GM10266 (cell line): ENCODE measurements at regions not wholly inside any gene's neighbourhood (a gene's known extent, or its start where the extent isn't known, plus 50 kb on each side); places are given as distances from the start of the nearest gene placed in this dataset.

ENCODE experiments used
- DNase-seq: peaks from one replicate; pipeline ENCODE4 v3.0.0; 2012; ENCODE audit errors: extremely low spot score
- TF ChIP-seq, protein P1 (sequence below): IDR thresholded peaks from 2 replicates; pipeline ENCODE4 v1.5.1; 2012; ENCODE audit warnings: mild to moderate bottlenecking, low read depth; ENCODE audit not compliant: control insufficient read depth, insufficient read depth; ENCODE audit errors: missing control alignments

DNA sequence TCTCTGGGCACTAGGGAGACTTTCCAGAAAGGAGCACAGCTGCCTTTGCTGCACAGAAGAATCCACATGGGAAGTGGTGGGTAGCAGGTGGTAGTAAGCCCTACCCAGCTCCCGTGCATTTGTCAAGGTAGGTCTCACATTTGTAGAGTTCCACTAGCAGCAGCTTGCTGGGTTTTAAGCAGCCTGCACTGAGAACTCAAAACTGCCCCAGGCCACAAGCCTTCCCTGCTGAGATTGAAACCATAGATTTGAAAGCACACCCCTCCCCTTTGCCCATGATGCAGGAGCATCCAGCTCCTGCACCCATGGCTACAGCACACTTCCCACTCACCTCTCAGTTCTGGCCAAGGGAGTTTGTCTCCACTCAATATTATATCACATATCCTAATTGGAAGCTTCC lies 604.5 kb upstream of the STEAP1 start:
- TF ChIP-seq, protein P1, sequence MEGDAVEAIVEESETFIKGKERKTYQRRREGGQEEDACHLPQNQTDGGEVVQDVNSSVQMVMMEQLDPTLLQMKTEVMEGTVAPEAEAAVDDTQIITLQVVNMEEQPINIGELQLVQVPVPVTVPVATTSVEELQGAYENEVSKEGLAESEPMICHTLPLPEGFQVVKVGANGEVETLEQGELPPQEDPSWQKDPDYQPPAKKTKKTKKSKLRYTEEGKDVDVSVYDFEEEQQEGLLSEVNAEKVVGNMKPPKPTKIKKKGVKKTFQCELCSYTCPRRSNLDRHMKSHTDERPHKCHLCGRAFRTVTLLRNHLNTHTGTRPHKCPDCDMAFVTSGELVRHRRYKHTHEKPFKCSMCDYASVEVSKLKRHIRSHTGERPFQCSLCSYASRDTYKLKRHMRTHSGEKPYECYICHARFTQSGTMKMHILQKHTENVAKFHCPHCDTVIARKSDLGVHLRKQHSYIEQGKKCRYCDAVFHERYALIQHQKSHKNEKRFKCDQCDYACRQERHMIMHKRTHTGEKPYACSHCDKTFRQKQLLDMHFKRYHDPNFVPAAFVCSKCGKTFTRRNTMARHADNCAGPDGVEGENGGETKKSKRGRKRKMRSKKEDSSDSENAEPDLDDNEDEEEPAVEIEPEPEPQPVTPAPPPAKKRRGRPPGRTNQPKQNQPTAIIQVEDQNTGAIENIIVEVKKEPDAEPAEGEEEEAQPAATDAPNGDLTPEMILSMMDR: no peak
- no peak for DNase-seq

DNA sequence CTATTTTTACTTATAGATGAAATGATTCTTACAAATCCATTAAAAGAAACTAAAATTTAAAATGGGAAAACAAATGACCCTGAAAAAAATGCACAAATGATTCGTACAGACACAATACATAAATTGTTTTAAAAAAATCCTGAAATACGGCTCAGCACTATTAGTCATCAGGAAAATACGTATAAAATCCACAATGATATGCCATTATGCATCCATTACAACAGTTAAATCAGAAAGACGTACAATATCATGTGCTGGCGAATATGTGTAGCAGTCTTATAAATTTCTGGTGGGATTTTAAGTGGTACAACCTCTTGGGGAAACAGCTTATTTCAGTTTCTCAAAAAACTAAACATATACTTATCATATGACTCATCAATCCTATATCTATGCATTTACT lies 600.1 kb upstream of the STEAP1 start:
- TF ChIP-seq, protein P1: no peak
- DNase-seq: no peak

DNA sequence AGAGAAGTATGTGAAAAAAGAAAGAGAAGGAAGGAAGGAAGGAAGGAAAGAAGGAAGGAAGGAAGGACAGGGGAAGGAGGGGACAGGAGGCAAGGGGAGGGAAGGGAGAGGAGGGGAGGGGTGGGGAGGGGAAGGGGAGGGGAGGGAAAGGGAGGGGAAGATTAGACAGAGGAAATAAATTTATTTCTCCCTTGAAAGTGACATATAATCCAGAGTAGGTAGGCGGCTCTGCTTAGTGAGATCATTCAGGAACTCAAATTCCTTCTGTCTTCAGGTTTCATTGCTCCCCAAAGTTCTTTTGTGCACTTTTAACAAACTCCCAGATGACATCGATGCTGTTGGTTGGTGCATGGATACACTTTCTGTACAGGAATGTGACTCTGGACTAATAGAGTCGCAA lies 594.7 kb upstream of the STEAP1 start:
- no peak for DNase-seq
- TF ChIP-seq, protein P1: no peak

DNA sequence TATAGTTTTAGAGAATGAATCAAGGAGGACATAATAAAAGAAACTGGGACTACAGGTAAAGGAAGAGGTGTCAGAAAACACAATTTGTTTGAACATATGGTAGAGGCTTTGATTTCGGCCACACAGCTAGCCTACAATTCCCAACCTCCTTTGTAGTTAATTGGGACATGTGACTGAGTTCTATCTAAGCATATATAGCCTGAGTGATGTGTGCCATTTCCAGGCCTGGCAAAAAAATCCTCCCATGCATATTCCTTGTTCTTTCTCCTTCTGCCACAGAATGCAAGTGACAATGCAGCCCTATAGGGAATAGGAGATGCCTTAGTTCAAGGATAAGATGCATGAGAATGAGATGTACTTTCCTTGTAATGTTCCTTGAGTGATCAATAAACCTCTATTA lies 590.7 kb upstream of the STEAP1 start:
- TF ChIP-seq, protein P1: no peak
- no peak for DNase-seq

DNA sequence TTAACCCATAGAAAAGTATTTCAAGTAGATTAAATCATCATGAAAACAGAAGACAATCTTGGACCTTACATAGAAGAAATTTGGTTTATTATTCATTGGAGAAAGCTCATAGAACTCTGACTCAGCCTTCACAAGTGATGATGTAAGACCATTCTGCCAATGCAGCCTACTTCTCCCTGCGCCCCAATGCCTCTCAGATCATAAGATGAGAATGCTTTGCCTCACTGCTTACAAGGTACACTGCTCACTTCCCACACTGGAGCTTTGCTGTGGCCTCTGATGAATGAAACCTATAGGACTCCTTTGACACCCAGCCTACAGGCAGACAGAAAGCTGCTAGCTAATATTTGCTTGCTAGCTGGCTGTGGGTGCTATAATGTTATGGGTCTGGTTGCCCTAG lies 569.4 kb upstream of the STEAP1 start:
- TF ChIP-seq, protein P1: no peak
- no peak for DNase-seq

DNA sequence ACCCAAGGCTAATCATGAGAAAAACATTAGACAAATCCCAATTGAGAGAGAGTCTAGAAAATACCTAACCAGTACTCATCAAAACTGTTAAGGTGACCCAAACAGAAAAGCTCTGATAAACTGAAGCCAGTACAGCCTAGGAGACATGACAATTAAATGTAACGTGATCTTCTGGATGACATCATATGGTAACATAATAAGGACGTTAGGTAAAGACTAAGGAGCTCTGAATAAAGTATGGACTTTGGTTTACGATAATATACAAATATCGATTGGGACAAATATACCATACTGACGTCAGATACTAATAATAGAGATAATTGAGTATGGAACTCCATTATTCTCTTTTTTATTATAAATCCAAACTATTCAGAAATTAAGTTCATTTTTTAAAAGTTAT lies 561.1 kb upstream of the STEAP1 start:
- DNase-seq: no peak
- TF ChIP-seq, protein P1: no peak

DNA sequence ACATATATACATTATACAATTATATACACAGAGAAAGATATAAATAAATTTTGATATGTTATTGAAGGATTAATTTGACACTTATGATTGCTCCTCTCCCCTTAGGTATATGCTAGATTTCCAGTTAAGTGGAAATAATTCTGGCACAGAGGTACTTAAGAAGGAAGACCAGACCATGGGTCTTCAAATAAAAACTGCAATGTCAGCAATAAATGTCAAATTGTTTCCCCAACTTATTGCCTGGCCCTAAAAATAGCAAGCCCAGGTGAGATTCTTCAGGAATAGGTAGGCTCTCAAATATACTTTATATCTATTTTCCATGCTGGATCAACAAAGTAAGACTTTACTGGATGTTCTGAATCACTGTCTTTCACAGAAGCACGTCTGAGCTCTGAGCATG lies 551.3 kb upstream of the STEAP1 start:
- no peak for DNase-seq
- TF ChIP-seq, protein P1: no peak
